GM12891 (cell line): ENCODE measurements at regions not wholly inside any gene's neighbourhood (a gene's known extent, or its start where the extent isn't known, plus 50 kb on each side); places are given as distances from the start of the nearest gene placed in this dataset.

Experiments used
- PAX5 ChIP-seq: IDR thresholded peaks from 2 replicates; pipeline ENCODE4 v1.6.1; 2011; ENCODE audit warnings: low read length, moderate library complexity, mild to moderate bottlenecking; ENCODE audit not compliant: insufficient read depth, severe bottlenecking
- POLR2A ChIP-seq: IDR thresholded peaks from 2 replicates; pipeline ENCODE4 v1.6.1; 2011; ENCODE audit warnings: low read depth, low read length, control low read depth
- POLR2AphosphoS5 ChIP-seq: IDR thresholded peaks from 2 replicates; pipeline ENCODE4 v1.6.1; 2011; ENCODE audit warnings: low read depth, low read length, control low read depth
- POU2F2 ChIP-seq: IDR thresholded peaks from 2 replicates; pipeline ENCODE4 v1.6.1; 2011; ENCODE audit warnings: low read depth, mild to moderate bottlenecking, control low read depth, low read length, moderate library complexity
- TAF1 ChIP-seq: IDR thresholded peaks from 2 replicates; pipeline ENCODE4 v1.6.1; 2011; ENCODE audit warnings: low read depth, low read length, control low read depth

- TF ChIP-seq POLR2AphosphoS5, result no peak
- TF ChIP-seq TAF1, result no peak
- no peak for TF ChIP-seq POLR2A
- TF ChIP-seq POU2F2, result no peak
- TF ChIP-seq PAX5, result no peak
These were observed 820.3 kb upstream of the FAT3 start for GRCh38 chr11:91404344-91404743.
